SU-DHL-6 (cell line): ENCODE measurements at regions not wholly inside any gene's neighbourhood (a gene's known extent, or its start where the extent isn't known, plus 50 kb on each side); places are given as distances from the start of the nearest gene placed in this dataset.

ENCODE experiments used
- H2AFZ ChIP-seq: fragments of 200-600 bp; sonication (generic); 2 replicates; pipeline ENCODE4 v1.6.1; 2014; ENCODE audit warnings: low read depth, mild to moderate bottlenecking, moderate library complexity, mixed read lengths, antibody characterized with exemption, low read length; ENCODE audit not compliant: severe bottlenecking
- H3F3A ChIP-seq: fragments of 200-600 bp; shearing (Covaris generic); 2 replicates; pipeline ENCODE4 v1.6.0; 2016; ENCODE audit warnings: antibody characterized with exemption, mild to moderate bottlenecking; ENCODE audit not compliant: insufficient read depth
- H3K27ac ChIP-seq: fragments of 200-600 bp; sonication (generic); 2 replicates; pipeline ENCODE4 v1.5.1; 2016; ENCODE audit warnings: low read depth, mild to moderate bottlenecking, low read length, moderate library complexity, mixed read lengths
- H3K27me3 ChIP-seq: fragments of 200-600 bp; sonication (generic), shearing (Covaris generic); 2 replicates; pipeline ENCODE4 v1.6.0; 2014; ENCODE audit warnings: mild to moderate bottlenecking, low read length
- H3K36me3 ChIP-seq: fragments of 200-600 bp; sonication (generic); 2 replicates; pipeline ENCODE4 v1.6.1; 2014; ENCODE audit warnings: mild to moderate bottlenecking, low read length, mixed read lengths
- H3K4me2 ChIP-seq: fragments of 300-600, 200-600 bp; shearing (Covaris generic), sonication (generic); 2 replicates; pipeline ENCODE4 v1.6.0; 2014; ENCODE audit warnings: low read length, low read depth, mild to moderate bottlenecking; ENCODE audit not compliant: poor library complexity, severe bottlenecking
- H3K4me3 ChIP-seq: fragments of 200-600 bp; sonication (generic); 2 replicates; pipeline ENCODE4 v1.5.1; 2014; ENCODE audit warnings: antibody characterized with exemption, low read length, mild to moderate bottlenecking, mixed read lengths; ENCODE audit not compliant: insufficient read depth, poor library complexity, severe bottlenecking
- H3K79me2 ChIP-seq: fragments of 200-600 bp; sonication (generic); 2 replicates; pipeline ENCODE4 v1.6.1; 2014; ENCODE audit warnings: mild to moderate bottlenecking, low read length, moderate library complexity; ENCODE audit not compliant: insufficient read depth
- H3K9ac ChIP-seq: fragments of 200-600 bp; sonication (generic); 2 replicates; pipeline ENCODE4 v1.7.0; 2014; ENCODE audit warnings: mild to moderate bottlenecking, low read length
- H3K9me2 ChIP-seq: fragments of 200-600 bp; sonication (generic); replicated peaks from 2 replicates; pipeline ENCODE4 v1.6.1; 2014; ENCODE audit warnings: low read length; ENCODE audit not compliant: insufficient read depth
- H3K9me3 ChIP-seq: fragments of 200-600 bp; sonication (generic); 2 replicates; pipeline ENCODE4 v1.6.1; 2014; ENCODE audit warnings: low read length, mixed read lengths; ENCODE audit not compliant: insufficient read depth
- H4K20me1 ChIP-seq: fragments of 200-600 bp; sonication (generic); 2 replicates; pipeline ENCODE4 v1.6.1; 2014; ENCODE audit warnings: low read depth, mild to moderate bottlenecking, antibody characterized with exemption, low read length, moderate library complexity, mixed read lengths
- EZH2phosphoT487 ChIP-seq: fragments of 200-600 bp; sonication (generic), shearing (Covaris generic); conservative IDR thresholded peaks from 2 replicates; pipeline ENCODE4 v1.6.1; 2018; ENCODE audit warnings: mild to moderate bottlenecking, antibody characterized with exemption, low read length, moderate library complexity, mixed read lengths
- TF ChIP-seq, protein P1 (sequence below): fragments of 200-600 bp; sonication (generic); IDR thresholded peaks from one replicate; pipeline ENCODE4 v1.5.1; 2017; ENCODE audit warnings: antibody characterized with exemption, mild to moderate bottlenecking, low read length, moderate library complexity; ENCODE audit not compliant: insufficient read depth, poor library complexity, severe bottlenecking

DNA sequence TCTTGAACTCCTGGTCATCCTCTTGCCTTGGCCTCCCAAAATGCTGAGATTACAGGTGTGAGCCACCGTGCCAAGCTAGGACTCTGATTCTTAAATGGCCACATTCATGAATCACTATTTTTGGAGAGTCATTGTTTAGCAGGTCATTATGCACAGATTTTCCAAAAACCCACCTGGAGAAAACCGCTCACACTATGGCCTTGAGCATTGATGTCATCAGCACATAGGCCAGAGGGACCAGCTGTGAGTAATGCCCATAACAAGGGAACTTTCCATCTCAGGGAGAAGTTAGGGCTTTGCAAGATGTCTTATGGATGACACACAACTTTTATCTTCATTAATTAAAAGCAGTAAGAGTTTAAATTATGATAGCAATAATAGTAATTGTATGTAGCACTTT is 86.4 kb upstream of the KIF5B start:
- TF ChIP-seq, protein P1, sequence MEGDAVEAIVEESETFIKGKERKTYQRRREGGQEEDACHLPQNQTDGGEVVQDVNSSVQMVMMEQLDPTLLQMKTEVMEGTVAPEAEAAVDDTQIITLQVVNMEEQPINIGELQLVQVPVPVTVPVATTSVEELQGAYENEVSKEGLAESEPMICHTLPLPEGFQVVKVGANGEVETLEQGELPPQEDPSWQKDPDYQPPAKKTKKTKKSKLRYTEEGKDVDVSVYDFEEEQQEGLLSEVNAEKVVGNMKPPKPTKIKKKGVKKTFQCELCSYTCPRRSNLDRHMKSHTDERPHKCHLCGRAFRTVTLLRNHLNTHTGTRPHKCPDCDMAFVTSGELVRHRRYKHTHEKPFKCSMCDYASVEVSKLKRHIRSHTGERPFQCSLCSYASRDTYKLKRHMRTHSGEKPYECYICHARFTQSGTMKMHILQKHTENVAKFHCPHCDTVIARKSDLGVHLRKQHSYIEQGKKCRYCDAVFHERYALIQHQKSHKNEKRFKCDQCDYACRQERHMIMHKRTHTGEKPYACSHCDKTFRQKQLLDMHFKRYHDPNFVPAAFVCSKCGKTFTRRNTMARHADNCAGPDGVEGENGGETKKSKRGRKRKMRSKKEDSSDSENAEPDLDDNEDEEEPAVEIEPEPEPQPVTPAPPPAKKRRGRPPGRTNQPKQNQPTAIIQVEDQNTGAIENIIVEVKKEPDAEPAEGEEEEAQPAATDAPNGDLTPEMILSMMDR = no peak
- no peak for TF ChIP-seq EZH2phosphoT487
- no peaks in the 10 kb centered on the region for H3K36me3 ChIP-seq
- no peaks in the 10 kb centered on the region for H3F3A ChIP-seq
- H3K4me3 ChIP-seq = no peak overlapping the region
- no peaks in the 10 kb centered on the region for H3K9me2 ChIP-seq
- H3K27me3 ChIP-seq = no peaks in the 10 kb centered on the region
- no peaks in the 10 kb centered on the region for H3K9me3 ChIP-seq
- H3K4me2 ChIP-seq = no peak overlapping the region
- no peak overlapping the region for H2AFZ ChIP-seq
- H4K20me1 ChIP-seq = no peaks in the 10 kb centered on the region
- H3K79me2 ChIP-seq = no peaks in the 10 kb centered on the region
- no peak overlapping the region for H3K9ac ChIP-seq
- no peak overlapping the region for H3K27ac ChIP-seq

DNA sequence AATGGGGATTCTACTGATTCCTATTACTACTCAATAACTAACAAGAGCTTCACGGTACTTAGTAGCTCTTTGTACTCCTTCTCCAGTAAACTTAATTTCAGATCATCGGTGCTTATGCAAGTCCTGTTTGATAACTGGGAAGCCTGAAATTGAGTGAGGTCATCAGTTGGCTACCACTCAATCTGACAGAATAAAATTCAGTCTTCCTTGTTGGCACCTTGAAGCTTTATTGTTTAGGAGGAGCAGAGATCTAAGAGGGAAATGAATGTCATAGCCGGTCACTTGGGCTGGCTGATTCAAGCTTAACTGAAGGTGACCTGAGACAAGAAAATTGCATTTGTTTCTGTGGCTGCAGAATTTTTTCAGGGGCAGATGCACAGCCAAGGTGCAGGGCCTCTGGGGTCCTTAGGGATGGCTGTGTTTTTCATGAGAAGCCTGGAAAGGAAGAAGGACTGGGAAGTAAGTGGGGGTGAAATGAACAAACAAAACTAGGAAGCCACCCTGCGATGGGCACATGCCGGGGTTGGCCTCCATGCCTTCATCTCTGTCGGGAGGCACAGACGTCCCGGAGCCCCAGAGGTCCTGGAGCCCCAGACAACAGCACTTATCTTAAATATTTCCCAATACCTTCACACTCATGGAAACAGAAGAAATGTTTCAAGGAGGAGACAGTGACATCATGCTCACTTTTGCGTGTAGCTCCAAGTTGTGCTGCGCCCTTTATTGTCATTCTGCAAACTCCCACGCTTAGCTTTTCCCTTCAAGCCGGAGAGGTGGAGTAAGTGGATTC is 85.0 kb upstream of the KIF5B start:
- Histone ChIP-seq H3K9ac (no peak overlapping the region), H3F3A (no peaks in the 10 kb centered on the region), H4K20me1 (no peaks in the 10 kb centered on the region), H3K36me3 (no peaks in the 10 kb centered on the region), H3K79me2 (no peaks in the 10 kb centered on the region), H3K27me3 (no peaks in the 10 kb centered on the region), H3K4me2 (no peak overlapping the region), H3K9me2 (no peaks in the 10 kb centered on the region), H3K9me3 (no peaks in the 10 kb centered on the region), H3K4me3 (no peak overlapping the region), H3K27ac (no peak overlapping the region), H2AFZ (no peak overlapping the region)
- TF ChIP-seq EZH2phosphoT487 = no peak
- TF ChIP-seq, protein P1 = no peak

DNA sequence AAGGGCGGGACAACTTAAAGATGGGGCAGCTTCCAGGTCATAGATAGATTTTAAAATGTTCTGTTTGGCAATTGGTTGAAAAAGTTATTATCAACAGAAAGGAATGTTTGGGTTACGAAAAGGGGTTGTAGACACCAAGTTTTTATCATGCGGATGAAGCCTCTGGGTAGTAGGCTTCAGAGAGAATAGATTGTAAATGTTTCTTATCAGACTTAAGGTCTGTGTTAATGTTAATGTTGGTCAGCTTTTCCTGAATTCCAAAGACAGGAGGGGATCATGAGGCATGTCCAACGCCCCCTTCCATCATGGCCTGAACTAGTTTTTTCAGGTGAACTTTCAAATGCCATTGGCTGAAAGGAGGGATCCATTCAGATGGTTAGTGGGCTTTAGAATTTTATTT is 84.2 kb upstream of the KIF5B start:
- H3K9me2 ChIP-seq = no peaks in the 10 kb centered on the region
- H3K9me3 ChIP-seq = no peaks in the 10 kb centered on the region
- H3K27ac ChIP-seq = no peak overlapping the region
- no peaks in the 10 kb centered on the region for H3F3A ChIP-seq
- TF ChIP-seq, protein P1 = no peak
- no peak for TF ChIP-seq EZH2phosphoT487
- no peak overlapping the region for H3K4me2 ChIP-seq
- no peaks in the 10 kb centered on the region for H3K36me3 ChIP-seq
- H4K20me1 ChIP-seq = no peaks in the 10 kb centered on the region
- no peak overlapping the region for H3K4me3 ChIP-seq
- H3K9ac ChIP-seq = no peak overlapping the region
- no peaks in the 10 kb centered on the region for H3K79me2 ChIP-seq
- no peak overlapping the region for H2AFZ ChIP-seq
- no peaks in the 10 kb centered on the region for H3K27me3 ChIP-seq
